A549 (cell line): ENCODE measurements at regions not wholly inside any gene's neighbourhood (a gene's known extent, or its start where the extent isn't known, plus 50 kb on each side); places are given as distances from the start of the nearest gene placed in this dataset.

Source experiments
- ATAC-seq, 2 experiments: fragments of 200-7000 bp in 1 of 2; fragments of >200 bp in 1 of 2; cut with Nextera tagmentation in 1 of 2; cut with Tn5 transposase in 1 of 2; 3 replicates each; pipeline versions ENCODE4 v1.8.0 to v1.9.1; 2018 to 2020; ENCODE audit warnings: mild to moderate bottlenecking in 1 of 2, moderate library complexity in 1 of 2
- CTCF ChIA-PET: fragments of 300-600 bp; sonication (Branson Sonifier 250); formaldehyde crosslinking; extraction: SDS; loops from one replicate; lab custom pipeline; 2021; ENCODE audit warnings: antibody characterized with exemption, inconsistent platforms; lab: Yijun Ruan, JAX
- POLR2A ChIA-PET: fragments of 350-600 bp; formaldehyde crosslinking; extraction: SDS; loops from one replicate; lab custom pipeline; 2021; ENCODE audit warnings: antibody characterized with exemption, inconsistent platforms; lab: Yijun Ruan, JAX
- DNase-seq, 2 experiments: peaks; one replicate each; pipeline versions ENCODE4 v3.0.0 to v3.0.0-alpha.2; 2011 to 2016; ENCODE audit warnings: low read depth in 1 of 2, low spot score in 1 of 2
- FAIRE-seq: peaks from 2 replicates; lab custom pipeline; 2011; peaks lifted over from hg19 to GRCh38; lab: Jason Lieb, UNC
- H3K27ac ChIP-seq, 2 experiments: fragments of >200 bp; sonication (Bioruptor Twin); formaldehyde crosslinking; 3 replicates each; pipeline ENCODE4 v1.5.1; 2016 to 2017
- H3K4me1 ChIP-seq: fragments of >200 bp; sonication (Bioruptor Twin); formaldehyde crosslinking; 3 replicates; pipeline ENCODE4 v1.6.1; 2016
- H3K4me2 ChIP-seq: fragments of >200 bp; sonication (Bioruptor Twin); formaldehyde crosslinking; 3 replicates; pipeline ENCODE4 v1.6.1; 2016
- H3K4me3 ChIP-seq: fragments of >200 bp; sonication (Bioruptor Twin); formaldehyde crosslinking; 3 replicates; pipeline ENCODE4 v1.5.1; 2016
- H3K9me3 ChIP-seq: fragments of >200 bp; sonication (Bioruptor Twin); formaldehyde crosslinking; 3 replicates; pipeline ENCODE4 v1.6.1; 2016
- BHLHE40 ChIP-seq: IDR thresholded peaks from 2 replicates; pipeline ENCODE4 v1.6.1; 2012; ENCODE audit warnings: low read depth, low read length, inconsistent platforms
- CBX8 ChIP-seq: fragments of 200-600 bp; sonication (generic); IDR thresholded peaks from 2 replicates; pipeline ENCODE4 v1.6.1; 2016
- CHD4 ChIP-seq: fragments of 200-600 bp; sonication (generic); IDR thresholded peaks from 2 replicates; pipeline ENCODE4 v1.6.1; 2016; ENCODE audit warnings: antibody characterized with exemption, mild to moderate bottlenecking, borderline replicate concordance
- CTCF ChIP-seq: fragments of >200 bp; sonication (Bioruptor Twin); formaldehyde crosslinking; IDR thresholded peaks from 3 replicates; pipeline ENCODE4 v1.5.1; 2016
- GATA3 ChIP-seq: IDR thresholded peaks from 2 replicates; pipeline ENCODE4 v1.6.1; 2012; ENCODE audit warnings: borderline replicate concordance
- HDAC2 ChIP-seq: fragments of 200-600 bp; sonication (generic); IDR thresholded peaks from 2 replicates; pipeline ENCODE4 v1.6.1; 2016
- KDM1A ChIP-seq: fragments of 200-600 bp; sonication (generic); IDR thresholded peaks from 2 replicates; pipeline ENCODE4 v1.6.1; 2016; ENCODE audit warnings: low read depth, mild to moderate bottlenecking
- MAFK ChIP-seq: fragments of 450-650 bp; IDR thresholded peaks from 2 replicates; pipeline ENCODE4 v1.6.1; 2014; ENCODE audit not compliant: partially characterized antibody
- MAZ ChIP-seq: fragments of 150-350 bp; IDR thresholded peaks from 2 replicates; pipeline ENCODE4 v1.6.1; 2014; ENCODE audit warnings: antibody characterized with exemption, low read depth, low read length, borderline replicate concordance
- NFE2L2 ChIP-seq: fragments of 150-350 bp; conservative IDR thresholded peaks from 2 replicates; pipeline ENCODE4 v1.6.1; 2014; ENCODE audit warnings: low read length
- NR3C1 ChIP-seq: fragments of >200 bp; sonication (Bioruptor Twin); formaldehyde crosslinking; IDR thresholded peaks from 3 replicates; pipeline ENCODE4 v1.6.1; 2017
- PBX3 ChIP-seq: IDR thresholded peaks from 2 replicates; pipeline ENCODE4 v1.6.1; 2012
- POLR2A ChIP-seq: IDR thresholded peaks from 2 replicates; pipeline ENCODE4 v1.6.1; 2012; ENCODE audit warnings: mild to moderate bottlenecking, low read length
- RAD21 ChIP-seq, 2 experiments: fragments of >200 bp in 1 of 2; sonication (Bioruptor Twin) in 1 of 2; formaldehyde crosslinking in 1 of 2; IDR thresholded peaks in 1 of 2; conservative IDR thresholded peaks in 1 of 2; 2 replicates in 1 of 2; 3 replicates in 1 of 2; pipeline ENCODE4 v1.6.1; 2012 to 2018; ENCODE audit warnings: inconsistent platforms in 1 of 2
- SMC3 ChIP-seq: fragments of >200 bp; sonication (Bioruptor Twin); formaldehyde crosslinking; IDR thresholded peaks from 3 replicates; pipeline ENCODE4 v1.6.1; 2018; ENCODE audit warnings: inconsistent platforms
- SREBF2 ChIP-seq: fragments of 450-650 bp; IDR thresholded peaks from 2 replicates; pipeline ENCODE4 v1.6.1; 2014; ENCODE audit warnings: mild to moderate bottlenecking, moderate library complexity
- TP53 ChIP-seq: fragments of 250-450 bp; sonication (Bioruptor Pico); IDR thresholded peaks from 2 replicates; pipeline ENCODE4 v1.5.0; 2021; ENCODE audit warnings: mild to moderate bottlenecking, moderate library complexity
- ZC3H11A ChIP-seq: fragments of 450-650 bp; IDR thresholded peaks from 2 replicates; pipeline ENCODE4 v1.6.1; 2014; ENCODE audit warnings: antibody characterized with exemption, mild to moderate bottlenecking
- ZNF302 ChIP-seq: fragments of 250-450 bp; sonication (Bioruptor Pico); IDR thresholded peaks from 2 replicates; pipeline ENCODE4 v1.9.0; 2021; ENCODE audit warnings: inconsistent platforms, mild to moderate bottlenecking, moderate library complexity
- WGBS: methylation state at CpG from one replicate; pipeline ENCODE4 v1.1.6; 2017; ENCODE audit errors: missing lambda C conversion rate; 5-methylcytosine and 5-hydroxymethylcytosine counted together
- TF ChIP-seq, protein P1 (sequence below): fragments of >200 bp; sonication (Bioruptor Twin); formaldehyde crosslinking; IDR thresholded peaks from 2 replicates; pipeline ENCODE4 v1.6.1; 2016
- TF ChIP-seq, protein P2 (sequence below): fragments of 250-450 bp; sonication (Bioruptor Pico); IDR thresholded peaks from 2 replicates; pipeline ENCODE4 v1.5.0; 2020; ENCODE audit warnings: low read depth, mild to moderate bottlenecking, moderate library complexity
- TF ChIP-seq, protein P3 (sequence below): fragments of 250-450 bp; sonication (Bioruptor Pico); IDR thresholded peaks from 2 replicates; pipeline ENCODE4 v1.5.0; 2021; ENCODE audit warnings: mild to moderate bottlenecking, moderate library complexity, borderline replicate concordance

GRCh38 chr7:131131012-131131745 is 196.5 kb upstream of the MKLN1 start:
- TF ChIP-seq, protein P1, sequence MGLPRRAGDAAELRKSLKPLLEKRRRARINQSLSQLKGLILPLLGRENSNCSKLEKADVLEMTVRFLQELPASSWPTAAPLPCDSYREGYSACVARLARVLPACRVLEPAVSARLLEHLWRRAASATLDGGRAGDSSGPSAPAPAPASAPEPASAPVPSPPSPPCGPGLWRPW, result no peak
- TF ChIP-seq SMC3 (no peak), ZC3H11A (peak; percentile 79), TP53 (CRISPR knock-in tag) (no peak), HDAC2 (no peak)
- TF ChIP-seq, protein P2, sequence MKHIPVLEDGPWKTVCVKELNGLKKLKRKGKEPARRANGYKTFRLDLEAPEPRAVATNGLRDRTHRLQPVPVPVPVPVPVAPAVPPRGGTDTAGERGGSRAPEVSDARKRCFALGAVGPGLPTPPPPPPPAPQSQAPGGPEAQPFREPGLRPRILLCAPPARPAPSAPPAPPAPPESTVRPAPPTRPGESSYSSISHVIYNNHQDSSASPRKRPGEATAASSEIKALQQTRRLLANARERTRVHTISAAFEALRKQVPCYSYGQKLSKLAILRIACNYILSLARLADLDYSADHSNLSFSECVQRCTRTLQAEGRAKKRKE (CRISPR knock-in tag), result no peak
- Histone ChIP-seq H3K4me1 (peaks cover 20% of the 10 kb centered on the region; the same call in 2 of the 3 replicates), H3K27ac (no peak overlapping the region; a peak in 1 of 6 replicates), H3K4me2 (no peak overlapping the region), H3K9me3 (no peaks in the 10 kb centered on the region), H3K4me3 (no peak overlapping the region)
- DNase-seq (no peak), ATAC-seq (no peak), FAIRE-seq (no peak)
- 91% methylated on average over 6 of the region's 6 CpGs for WGBS
- ChIA-PET POLR2A (interaction anchor here (0.7 kb wide), 1 partner anchor 25 kb away, joined by 4 read pairs; no protein-coding TSS in a partner anchor), CTCF (interaction anchor here (0.6 kb wide), 1 partner anchor 62 kb away, joined by 5 read pairs; no protein-coding TSS in a partner anchor)

DNA sequence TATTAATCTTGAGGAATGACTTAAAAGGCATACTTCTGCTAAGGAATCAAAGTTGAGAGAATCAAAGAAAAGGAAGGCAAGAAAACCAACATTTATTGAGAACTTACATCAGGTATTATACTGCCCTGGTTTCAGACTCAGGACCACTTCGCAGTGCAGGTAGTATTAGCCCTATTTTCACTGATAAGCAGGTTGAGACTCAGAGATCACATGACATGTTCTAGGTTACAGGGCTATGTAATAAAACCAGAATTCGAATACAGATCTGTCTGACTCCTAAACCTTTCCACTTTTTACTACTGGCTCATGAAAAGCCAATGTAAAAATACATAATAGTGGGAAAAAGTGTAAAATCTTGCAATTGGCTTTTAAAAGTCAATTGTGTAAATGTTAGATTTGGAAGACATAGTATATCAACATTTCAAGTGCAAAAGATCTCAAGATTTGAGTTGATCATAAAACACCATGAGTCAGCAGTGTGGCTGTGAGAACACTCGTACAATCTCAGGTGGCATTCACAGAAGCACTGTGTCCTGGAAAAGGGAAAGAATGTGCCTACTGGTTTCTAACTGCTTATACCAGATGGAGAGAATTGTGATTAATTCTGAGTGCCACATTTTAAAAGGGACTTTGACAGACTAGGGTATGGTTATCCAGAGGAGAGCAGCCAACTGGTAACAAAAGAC is 195.8 kb upstream of the MKLN1 start:
- FAIRE-seq, result no peak

DNA sequence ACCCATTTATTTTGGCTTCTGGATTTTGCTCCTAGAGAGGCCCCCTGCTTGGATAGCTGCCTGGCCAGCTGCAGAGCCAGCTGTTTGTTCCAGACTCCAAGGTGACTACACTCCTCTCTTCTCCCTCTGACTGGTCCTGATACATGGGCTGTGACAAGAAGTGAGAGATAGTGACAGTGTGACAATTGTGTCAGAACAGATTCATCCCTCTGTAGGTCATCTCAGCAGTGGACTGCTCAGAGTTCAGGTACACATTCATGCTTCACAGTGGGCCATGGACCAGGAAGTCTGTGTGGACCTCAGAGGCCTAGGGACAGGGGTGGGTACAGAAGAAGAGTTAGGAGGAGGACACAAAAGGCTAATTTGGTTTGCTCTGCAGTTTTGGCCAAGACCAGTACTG is 188.2 kb upstream of the MKLN1 start:
- Histone ChIP-seq H3K4me1 (peaks cover 5% of the 10 kb centered on the region; the same call in 2 of the 3 replicates), H3K4me2 (no peak overlapping the region), H3K9me3 (peaks cover 9% of the 10 kb centered on the region), H3K27ac (no peak overlapping the region), H3K4me3 (no peak overlapping the region)
- DNase-seq (no peak), ATAC-seq (no peak; a peak in 1 of 6 replicates), FAIRE-seq (no peak)
- ChIA-PET POLR2A (no interaction called here), CTCF (interaction anchor here (1.2 kb wide), 1 partner anchor 45 kb away, joined by 3 read pairs; no protein-coding TSS in a partner anchor)
- no peak for TF ChIP-seq KDM1A
- TF ChIP-seq CHD4, result no peak
- no peak for TF ChIP-seq ZNF302 (CRISPR knock-in tag)
- TF ChIP-seq CBX8, result no peak
- TF ChIP-seq PBX3, result no peak
- TF ChIP-seq POLR2A, result no peak
- no peak for TF ChIP-seq RAD21 (conservative IDR thresholded peaks at IDR 0.05 in 1 of 2, IDR thresholded peaks at IDR 0.05 in 1 of 2)
- TF ChIP-seq GATA3, result no peak
- no peak for TF ChIP-seq SREBF2
- no peak for TF ChIP-seq NFE2L2
- TF ChIP-seq, protein P2 (CRISPR knock-in tag), result no peak
- TF ChIP-seq MAZ, result no peak
- TF ChIP-seq BHLHE40, result no peak
- TF ChIP-seq CTCF, result no peak
- TF ChIP-seq, protein P3, sequence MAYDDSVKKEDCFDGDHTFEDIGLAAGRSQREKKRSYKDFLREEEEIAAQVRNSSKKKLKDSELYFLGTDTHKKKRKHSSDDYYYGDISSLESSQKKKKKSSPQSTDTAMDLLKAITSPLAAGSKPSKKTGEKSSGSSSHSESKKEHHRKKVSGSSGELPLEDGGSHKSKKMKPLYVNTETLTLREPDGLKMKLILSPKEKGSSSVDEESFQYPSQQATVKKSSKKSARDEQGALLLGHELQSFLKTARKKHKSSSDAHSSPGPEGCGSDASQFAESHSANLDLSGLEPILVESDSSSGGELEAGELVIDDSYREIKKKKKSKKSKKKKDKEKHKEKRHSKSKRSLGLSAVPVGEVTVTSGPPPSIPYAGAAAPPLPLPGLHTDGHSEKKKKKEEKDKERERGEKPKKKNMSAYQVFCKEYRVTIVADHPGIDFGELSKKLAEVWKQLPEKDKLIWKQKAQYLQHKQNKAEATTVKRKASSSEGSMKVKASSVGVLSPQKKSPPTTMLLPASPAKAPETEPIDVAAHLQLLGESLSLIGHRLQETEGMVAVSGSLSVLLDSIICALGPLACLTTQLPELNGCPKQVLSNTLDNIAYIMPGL (CRISPR knock-in tag), result no peak

More for the DNA sequence above, 195.8 kb upstream of the MKLN1 start:
- no peak overlapping the region for H3K4me2 ChIP-seq
- TF ChIP-seq NR3C1 (no peak), MAFK (peak; percentile 78)
- ATAC-seq (peak in 1 of 2 experiments; percentile 24; a peak in 1 of 6 replicates), DNase-seq (no peak)
- POLR2A ChIA-PET, result interaction anchor here (1.6 kb wide), 1 partner anchor 22 kb away, joined by 5 read pairs; no protein-coding TSS in a partner anchor
- CTCF ChIA-PET, result interaction anchor here (0.6 kb wide), 1 partner anchor 62 kb away, joined by 5 read pairs; no protein-coding TSS in a partner anchor
- H3K9me3 ChIP-seq, result no peaks in the 10 kb centered on the region
- peaks cover 20% of the 10 kb centered on the region; the same call in 2 of the 3 replicates for H3K4me1 ChIP-seq
- peak overlapping the region; percentile 37 to 58; a peak in 4 of 6 replicates for H3K27ac ChIP-seq
- no peak overlapping the region for H3K4me3 ChIP-seq
- WGBS, result 75% methylated on average over 3 of the region's 3 CpGs
